ENCODE measurements at regions not wholly inside any gene's neighbourhood (a gene's known extent, or its start where the extent isn't known, plus 50 kb on each side); places are given as distances from the start of the nearest gene placed in this dataset.
"Not testable (repeated sequence)": the region's sequence is repeated elsewhere in the genome, so short reads cannot be mapped to it uniquely, and the experiment has no call there.

- DNase-seq, result no peak
Observed at GRCh38 chr7:98778421-98778820, 91.4 kb downstream of the TMEM130 start.

DNA sequence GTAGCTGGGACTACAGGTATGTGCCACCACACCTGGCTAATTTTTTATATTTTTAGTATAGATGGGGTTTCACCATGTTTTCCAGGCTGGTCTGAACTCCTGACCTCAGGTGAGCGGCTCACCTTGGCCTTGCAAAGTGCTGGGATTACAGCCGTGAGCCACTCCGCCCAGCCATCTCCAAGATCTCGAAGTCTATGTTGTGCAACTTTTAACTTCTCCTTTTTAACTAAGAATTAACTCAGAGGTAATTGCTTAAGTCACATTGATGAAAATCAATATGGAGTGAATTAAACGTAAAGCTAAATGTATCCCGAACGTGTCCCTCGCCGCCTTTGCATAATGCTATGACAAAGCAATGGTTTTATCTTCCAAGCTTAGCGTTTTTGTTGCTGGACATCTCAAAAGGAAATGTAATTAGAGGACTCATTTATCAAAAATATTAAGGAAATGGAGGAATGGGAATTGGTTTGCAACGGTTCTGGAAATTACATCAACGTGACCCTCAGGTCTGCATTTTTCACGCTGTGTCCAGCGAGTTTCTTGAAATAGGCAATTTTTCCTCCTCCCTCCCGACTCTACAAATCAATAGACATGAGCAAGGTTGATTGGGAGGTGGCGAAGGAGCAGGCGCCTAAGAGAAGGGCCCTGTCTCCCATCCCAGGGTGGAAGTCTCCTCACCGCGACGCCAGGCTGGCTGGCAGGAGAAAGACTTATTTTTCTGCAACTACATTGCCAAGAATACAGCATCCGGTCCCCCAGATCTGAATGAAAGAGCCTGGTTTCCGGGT is 89.8 kb downstream of the TMEM130 start:
- DNase-seq, result no peak

- no peak for DNase-seq
Observed at GRCh38 chr7:98784216-98784785, 85.5 kb downstream of the TMEM130 start.

- no peak for DNase-seq
Observed at GRCh38 chr7:98785929-98786571, 83.8 kb downstream of the TMEM130 start.

- no peak for DNase-seq
Observed at GRCh38 chr7:98788966-98789365, 80.8 kb downstream of the TMEM130 start.

GRCh38 chr7:98794453-98794852 is 75.4 kb downstream of the TMEM130 start:
- not testable (repeated sequence) for DNase-seq

DNA sequence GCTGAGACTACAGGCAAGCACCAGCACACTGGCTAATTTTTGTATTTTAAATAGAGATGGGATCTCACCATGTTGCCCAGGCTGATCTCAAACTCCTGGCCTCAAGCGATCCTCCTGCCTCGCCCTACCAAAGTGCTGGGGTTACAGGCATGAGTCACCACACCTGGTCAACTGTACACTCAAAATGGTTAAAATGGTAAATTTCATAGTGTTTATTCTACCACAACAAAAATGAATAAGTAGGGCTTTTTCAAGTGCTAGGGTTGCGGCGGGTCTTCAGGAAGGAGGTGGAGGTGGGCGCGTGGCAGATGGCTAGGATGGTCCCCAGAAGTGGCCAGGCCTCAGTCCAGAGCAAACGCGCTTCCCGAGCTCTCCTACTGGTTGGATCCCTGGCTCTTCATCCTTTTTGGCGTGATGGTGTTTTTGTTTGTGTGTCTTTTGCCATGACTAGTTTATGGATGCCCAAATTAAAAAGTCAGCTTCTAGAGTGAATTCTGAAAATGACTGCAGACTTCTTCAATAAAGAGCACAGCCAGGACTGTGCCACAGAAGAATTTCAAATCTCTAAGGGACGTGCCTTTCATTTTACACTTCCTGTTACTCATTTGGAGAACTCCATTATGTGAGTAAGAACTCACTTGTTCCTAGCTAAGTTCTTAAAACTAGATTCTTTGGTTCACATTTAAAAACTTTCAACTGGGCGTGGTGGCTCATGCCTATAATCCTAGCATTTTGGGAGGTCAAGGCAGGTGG is 73.9 kb downstream of the TMEM130 start:
- DNase-seq, result no peak

Measured in NCI-H1417 treated with DMSO at 0.1 percent for 48 hours (cell line).